ENCODE measurements at regions not wholly inside any gene's neighbourhood (a gene's known extent, or its start where the extent isn't known, plus 50 kb on each side); places are given as distances from the start of the nearest gene placed in this dataset.

DNA sequence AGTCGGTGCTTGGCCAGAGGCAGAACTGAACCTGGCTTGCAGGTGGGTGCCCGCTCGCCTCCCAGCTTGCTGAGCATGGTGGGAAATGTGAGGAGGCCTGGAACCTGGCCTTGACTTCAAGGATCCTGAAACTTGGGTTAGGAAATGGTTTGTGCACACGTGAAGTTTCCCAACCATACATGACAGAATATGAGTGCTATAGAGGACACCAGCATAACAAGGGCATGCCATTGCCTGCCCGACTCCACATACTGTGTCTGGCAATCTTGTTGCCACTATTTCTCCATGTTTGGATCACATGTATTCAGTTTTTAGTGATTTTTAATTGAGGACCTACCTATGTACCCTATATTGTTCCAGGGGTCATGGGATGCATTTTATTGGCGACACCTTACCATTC is 177.6 kb upstream of the ANKRD55 start:
- TF ChIP-seq, protein P1, sequence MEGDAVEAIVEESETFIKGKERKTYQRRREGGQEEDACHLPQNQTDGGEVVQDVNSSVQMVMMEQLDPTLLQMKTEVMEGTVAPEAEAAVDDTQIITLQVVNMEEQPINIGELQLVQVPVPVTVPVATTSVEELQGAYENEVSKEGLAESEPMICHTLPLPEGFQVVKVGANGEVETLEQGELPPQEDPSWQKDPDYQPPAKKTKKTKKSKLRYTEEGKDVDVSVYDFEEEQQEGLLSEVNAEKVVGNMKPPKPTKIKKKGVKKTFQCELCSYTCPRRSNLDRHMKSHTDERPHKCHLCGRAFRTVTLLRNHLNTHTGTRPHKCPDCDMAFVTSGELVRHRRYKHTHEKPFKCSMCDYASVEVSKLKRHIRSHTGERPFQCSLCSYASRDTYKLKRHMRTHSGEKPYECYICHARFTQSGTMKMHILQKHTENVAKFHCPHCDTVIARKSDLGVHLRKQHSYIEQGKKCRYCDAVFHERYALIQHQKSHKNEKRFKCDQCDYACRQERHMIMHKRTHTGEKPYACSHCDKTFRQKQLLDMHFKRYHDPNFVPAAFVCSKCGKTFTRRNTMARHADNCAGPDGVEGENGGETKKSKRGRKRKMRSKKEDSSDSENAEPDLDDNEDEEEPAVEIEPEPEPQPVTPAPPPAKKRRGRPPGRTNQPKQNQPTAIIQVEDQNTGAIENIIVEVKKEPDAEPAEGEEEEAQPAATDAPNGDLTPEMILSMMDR (IDR thresholded peaks at IDR 0.05) = no peak
- TF ChIP-seq POLR2A (IDR thresholded peaks at IDR 0.05) = no peak
- no peak for TF ChIP-seq POLR2AphosphoS5 (IDR thresholded peaks at IDR 0.05)

Measured in prostate gland (tissue), 2 donors.